C4-2B (cell line): ENCODE measurements at regions not wholly inside any gene's neighbourhood (a gene's known extent, or its start where the extent isn't known, plus 50 kb on each side); places are given as distances from the start of the nearest gene placed in this dataset.

ENCODE experiments used
- CTCF ChIP-seq: fragments of 450-650 bp; conservative IDR thresholded peaks from 2 replicates; pipeline ENCODE4 v1.5.1; 2017; ENCODE audit warnings: mild to moderate bottlenecking
- ZFX ChIP-seq: fragments of 450-650 bp; IDR thresholded peaks from 2 replicates; pipeline ENCODE4 v1.6.1; 2017

DNA sequence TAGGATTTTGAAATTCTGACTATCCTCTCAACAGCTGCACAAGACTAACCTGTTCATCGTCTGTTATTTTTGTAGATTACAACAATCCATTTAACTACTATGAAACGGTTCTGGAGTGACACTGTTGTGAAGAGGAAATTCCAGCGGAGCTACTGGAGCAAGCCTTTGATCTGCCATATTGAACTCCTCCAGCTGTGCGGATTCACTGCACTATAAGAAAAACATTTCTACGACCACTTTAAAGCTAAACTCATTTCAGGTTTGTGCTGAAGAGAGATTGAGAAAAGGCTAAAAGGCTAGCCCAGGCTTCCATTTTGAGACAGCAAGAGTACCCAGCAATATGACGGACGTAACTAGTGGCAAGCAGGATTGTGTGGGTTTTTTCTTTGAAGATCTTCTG, 104.9 kb upstream of the ANKH start:
- TF ChIP-seq CTCF (no peak), ZFX (no peak)
